GM15510 (cell line): ENCODE measurements at regions not wholly inside any gene's neighbourhood (a gene's known extent, or its start where the extent isn't known, plus 50 kb on each side); places are given as distances from the start of the nearest gene placed in this dataset.

Source experiments
- POLR2A ChIP-seq: IDR thresholded peaks from 3 replicates; pipeline ENCODE4 v1.6.1; 2011; ENCODE audit warnings: borderline replicate concordance; ENCODE audit not compliant: insufficient read length; ENCODE audit errors: extremely low read depth

- TF ChIP-seq POLR2A = no peak
Measured at GRCh38 chrX:13464599-13465275, 104.7 kb upstream of the EGFL6 start.

GRCh38 chrX:13463608-13464007 lies 105.8 kb upstream of the EGFL6 start:
- TF ChIP-seq POLR2A = no peak

GRCh38 chrX:13452283-13452682 lies 117.1 kb upstream of the EGFL6 start:
- no peak for TF ChIP-seq POLR2A

- no peak for TF ChIP-seq POLR2A
Measured at GRCh38 chrX:13449441-13449840, 120.0 kb upstream of the EGFL6 start.

- TF ChIP-seq POLR2A = no peak
Measured at GRCh38 chrX:13448941-13449340, 120.5 kb upstream of the EGFL6 start.

- no peak for TF ChIP-seq POLR2A
Measured at GRCh38 chrX:13440176-13440575, 120.3 kb upstream of the ATXN3L start.

- no peak for TF ChIP-seq POLR2A
Measured at GRCh38 chrX:13433298-13433605, 113.4 kb upstream of the ATXN3L start.

GRCh38 chrX:13432414-13433297 lies 112.8 kb upstream of the ATXN3L start:
- no peak for TF ChIP-seq POLR2A

- no peak for TF ChIP-seq POLR2A
Measured at GRCh38 chrX:13430136-13430827, 110.4 kb upstream of the ATXN3L start.

- no peak for TF ChIP-seq POLR2A
Measured at GRCh38 chrX:13428053-13428786, 108.4 kb upstream of the ATXN3L start.

- TF ChIP-seq POLR2A = no peak
Measured at GRCh38 chrX:13427441-13428052, 107.7 kb upstream of the ATXN3L start.

GRCh38 chrX:13420545-13421183 lies 100.8 kb upstream of the ATXN3L start:
- TF ChIP-seq POLR2A = no peak

GRCh38 chrX:13419918-13420317 lies 100.1 kb upstream of the ATXN3L start:
- no peak for TF ChIP-seq POLR2A

- no peak for TF ChIP-seq POLR2A
Measured at GRCh38 chrX:13419276-13419675, 99.4 kb upstream of the ATXN3L start.
